ENCODE measurements at regions not wholly inside any gene's neighbourhood (a gene's known extent, or its start where the extent isn't known, plus 50 kb on each side); places are given as distances from the start of the nearest gene placed in this dataset.

GRCh38 chr2:41313082-41313481 is 734.7 kb upstream of the PKDCC start:
- TF ChIP-seq CTCF (IDR thresholded peaks at IDR 0.05) (no peak), EZH2 (IDR thresholded peaks at IDR 0.05) (no peak)

All from neural progenitor cell (in vitro differentiated cells).